HG02588 (cell line): ENCODE measurements at regions not wholly inside any gene's neighbourhood (a gene's known extent, or its start where the extent isn't known, plus 50 kb on each side); places are given as distances from the start of the nearest gene placed in this dataset.

Experiments used
- ATAC-seq: cut with Tn5 transposase; IDR thresholded peaks from one replicate; pipeline ENCODE4 v1.9.1; 2021; ENCODE audit warnings: mild to moderate bottlenecking, moderate library complexity; ENCODE audit not compliant: unreplicated experiment

DNA sequence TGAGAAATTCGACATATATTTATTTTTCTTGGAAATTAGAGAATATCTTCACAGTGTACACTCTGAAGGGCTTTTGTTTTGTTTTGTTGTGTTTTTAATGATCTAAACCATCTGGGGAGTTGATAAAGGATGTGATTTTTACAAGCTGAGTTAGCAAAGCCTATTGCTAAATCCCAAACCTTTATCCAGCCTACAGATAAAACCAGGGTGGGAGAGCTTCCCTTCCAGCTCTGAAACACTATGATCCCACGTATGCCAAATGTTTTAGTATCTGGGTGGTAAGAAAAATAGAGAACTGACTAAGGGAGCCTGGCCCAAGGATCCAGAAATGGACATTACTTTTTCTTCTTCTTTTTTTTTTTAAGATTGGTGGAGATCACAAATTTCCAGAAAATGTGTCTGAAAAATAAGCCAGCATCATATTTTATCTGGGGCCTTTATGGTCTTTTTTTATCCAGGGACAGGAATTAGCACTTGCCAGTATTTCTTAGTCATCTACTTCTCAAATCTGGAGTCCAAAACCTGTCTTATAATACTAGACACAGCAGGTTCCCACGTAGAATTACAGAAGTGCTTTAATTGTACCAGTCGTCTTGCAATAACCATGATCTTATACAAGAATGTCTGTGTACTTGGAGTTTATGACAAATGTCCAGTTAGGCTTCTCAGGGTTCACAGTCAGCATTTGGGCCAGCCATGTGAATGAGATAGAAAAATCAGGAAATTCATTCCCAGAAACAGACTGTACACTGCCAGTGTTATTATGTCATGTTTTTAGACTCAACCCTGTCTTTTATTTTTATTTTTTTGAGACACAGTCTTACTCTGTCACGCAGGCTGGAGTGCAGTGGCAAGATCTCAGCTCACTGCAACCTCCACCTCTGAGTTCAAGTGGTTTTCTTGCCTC, 290.8 kb upstream of the MPDZ start:
- no peak for ATAC-seq

DNA sequence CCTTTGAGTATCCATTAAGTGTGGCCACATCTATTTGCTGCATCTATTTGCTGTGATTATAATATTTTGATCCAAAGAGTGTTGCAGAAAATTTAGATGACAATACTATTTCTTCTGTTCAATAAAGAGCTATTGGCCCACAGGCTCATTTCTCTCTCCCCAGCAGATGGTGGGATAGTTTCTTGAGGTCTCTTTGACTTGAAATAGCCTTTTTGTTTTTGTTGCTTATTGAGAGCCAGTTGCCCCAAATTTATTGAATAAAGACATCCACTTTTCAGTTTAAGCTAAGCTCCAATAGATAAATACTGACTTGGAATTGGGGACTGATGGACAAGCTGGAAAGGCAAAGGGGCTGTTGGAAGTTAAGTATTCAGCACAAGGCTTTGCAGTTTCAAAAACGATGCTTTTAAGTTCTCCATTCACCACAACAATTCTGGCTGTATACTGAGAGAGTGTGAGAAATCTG, 290.1 kb upstream of the MPDZ start:
- no peak for ATAC-seq

DNA sequence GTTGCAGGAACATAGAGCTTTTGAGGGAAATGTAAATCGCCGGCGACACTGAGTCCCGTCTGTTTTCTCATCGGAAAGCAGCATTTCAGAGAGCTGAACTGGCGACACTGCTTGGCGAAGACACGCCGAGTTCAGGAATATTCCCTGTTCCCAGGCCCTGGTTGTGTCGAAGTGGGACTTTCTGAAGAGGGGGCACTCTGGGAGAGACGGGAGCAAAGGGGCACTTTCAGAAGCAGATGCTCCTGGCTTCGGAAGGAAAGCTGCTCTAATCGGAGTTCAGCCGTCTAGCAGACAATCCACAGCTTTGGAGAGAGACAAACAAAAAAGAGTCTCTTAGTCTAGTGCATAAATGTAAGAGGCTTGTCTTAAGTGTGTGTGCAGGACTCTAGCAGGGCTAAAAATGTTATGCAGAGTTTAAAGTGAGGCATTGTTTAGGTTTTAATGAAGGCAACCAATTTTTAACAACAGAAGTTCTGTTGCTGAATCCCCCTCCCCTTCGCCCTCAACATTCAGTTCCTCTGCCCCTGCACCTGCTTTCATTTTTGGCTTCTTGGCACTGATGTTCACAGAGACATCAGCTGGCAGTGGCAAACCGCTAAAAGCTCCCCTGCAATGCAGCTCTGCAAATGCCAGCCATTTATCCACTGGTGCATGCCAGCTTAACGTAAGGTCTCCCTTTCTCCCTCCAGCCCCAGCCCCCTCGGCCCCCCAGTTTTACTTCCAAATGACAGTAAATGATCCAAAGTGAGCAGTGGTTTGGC, 289.5 kb upstream of the MPDZ start:
- ATAC-seq: no peak

DNA sequence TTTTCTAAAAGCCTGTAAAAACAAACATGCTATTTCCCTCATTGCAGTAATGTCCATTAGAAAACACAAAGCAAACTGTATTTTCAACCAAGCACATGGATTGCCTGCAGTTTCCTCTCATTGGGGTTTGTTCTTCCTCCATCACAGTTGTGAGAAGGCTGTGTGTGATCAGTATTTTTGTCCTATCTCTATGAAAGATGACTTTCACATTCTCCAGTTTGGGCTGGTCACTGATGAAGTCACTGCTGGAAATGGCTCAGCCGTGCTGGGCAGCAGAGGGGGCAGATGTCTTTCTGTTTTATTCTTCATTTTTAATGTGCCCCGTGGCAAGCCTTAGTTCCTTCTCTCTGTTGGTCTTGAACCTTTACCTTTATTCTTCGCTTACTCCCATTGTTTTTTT, 288.9 kb upstream of the MPDZ start:
- no peak for ATAC-seq

DNA sequence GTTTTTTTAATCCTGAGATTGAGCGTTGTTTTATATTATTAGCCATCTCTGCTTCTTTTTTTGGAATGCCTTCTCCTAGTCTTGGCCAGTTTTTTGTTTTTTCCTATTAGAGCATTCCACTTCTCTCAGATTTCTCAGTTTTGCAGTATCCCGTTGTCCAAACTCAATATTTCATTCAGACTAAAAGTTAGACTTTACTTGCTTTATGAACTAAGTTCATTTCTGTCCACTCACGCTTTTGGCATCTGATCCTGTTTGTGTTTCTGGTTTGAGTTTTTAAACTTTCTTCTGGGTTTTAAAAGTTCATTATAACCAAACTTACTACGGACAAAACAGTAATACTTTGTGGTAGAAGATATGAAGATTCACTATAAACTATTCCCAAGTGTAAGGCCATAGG, 288.3 kb upstream of the MPDZ start:
- ATAC-seq: no peak

DNA sequence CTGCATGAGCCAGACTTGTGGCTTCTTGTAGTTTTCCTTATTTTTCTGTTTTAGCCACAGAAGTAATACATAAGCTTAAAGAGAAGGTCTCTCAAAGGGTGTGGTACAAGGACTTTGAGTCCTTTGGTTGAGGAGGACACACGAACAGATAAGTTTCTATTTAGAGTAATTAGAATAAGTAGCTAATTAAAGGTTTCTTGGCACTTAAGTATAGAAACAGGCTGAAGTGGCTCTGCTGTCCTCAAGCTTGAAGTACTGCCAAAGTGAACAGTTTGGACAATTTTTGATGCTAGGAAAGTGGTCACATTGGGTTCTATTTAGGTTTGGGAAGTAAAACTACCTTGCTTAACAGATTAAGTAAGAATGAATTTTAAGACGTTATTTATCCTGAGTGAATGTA, 278.3 kb upstream of the MPDZ start:
- ATAC-seq: no peak

DNA sequence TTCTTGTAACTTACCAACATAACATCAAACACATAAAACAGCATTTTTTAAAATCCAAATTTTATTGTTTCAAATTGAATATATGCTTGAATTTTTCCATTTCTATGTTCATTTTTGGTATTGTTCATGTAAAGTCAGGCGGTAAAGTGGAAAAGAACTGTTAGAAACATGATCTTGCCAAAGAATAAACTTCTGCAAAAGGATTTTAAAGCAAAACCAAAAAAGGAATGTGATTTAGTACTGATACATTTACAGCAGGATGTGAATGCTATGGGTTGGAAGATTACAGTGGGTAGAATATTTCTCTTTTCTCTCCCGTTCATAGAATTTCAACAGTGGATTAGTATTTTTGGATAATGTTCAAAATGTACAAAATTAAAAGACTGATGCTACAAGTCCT, 277.2 kb upstream of the MPDZ start:
- ATAC-seq: no peak

DNA sequence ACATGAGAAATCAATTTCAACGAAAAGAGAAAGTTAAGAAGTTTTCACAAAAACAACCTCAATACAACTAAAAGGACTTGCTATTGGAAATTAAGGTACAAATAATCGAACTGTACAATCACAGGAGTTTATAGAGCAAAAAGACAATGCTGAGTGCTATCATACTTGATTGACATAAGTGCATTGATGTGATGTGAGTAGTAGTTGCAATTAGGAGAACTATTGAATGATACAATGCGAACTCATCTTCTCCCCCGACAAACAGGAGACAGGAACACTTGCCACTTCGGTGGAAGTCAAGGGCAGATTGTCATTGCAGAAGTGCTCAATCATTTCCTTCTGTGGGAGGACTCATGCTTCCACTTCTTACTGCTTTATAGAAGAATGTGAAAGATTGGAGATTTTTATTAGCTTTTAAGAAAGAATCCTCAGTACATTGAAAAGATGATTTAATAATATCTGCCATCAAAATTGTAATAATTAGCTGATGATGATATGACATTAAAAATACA, 276.6 kb upstream of the MPDZ start:
- ATAC-seq: no peak

DNA sequence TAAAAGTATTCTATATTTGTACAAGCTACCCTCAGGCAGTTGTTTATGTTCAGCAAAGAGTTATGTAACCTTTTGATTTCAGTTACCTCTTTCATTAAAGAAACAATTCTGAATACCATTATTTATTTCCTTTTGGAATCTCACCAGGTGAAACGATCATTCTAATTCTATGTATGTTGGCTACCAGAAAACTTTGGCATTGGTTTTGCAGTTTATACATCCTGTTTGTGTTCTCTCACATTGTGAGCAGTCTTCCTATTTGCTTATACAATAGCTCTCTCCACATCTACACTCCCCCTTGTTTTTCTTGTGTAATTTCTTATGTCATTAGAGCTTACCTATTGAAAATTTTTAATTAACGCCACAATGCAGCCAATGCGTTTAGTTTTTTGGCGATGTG, 276.0 kb upstream of the MPDZ start:
- ATAC-seq: no peak

DNA sequence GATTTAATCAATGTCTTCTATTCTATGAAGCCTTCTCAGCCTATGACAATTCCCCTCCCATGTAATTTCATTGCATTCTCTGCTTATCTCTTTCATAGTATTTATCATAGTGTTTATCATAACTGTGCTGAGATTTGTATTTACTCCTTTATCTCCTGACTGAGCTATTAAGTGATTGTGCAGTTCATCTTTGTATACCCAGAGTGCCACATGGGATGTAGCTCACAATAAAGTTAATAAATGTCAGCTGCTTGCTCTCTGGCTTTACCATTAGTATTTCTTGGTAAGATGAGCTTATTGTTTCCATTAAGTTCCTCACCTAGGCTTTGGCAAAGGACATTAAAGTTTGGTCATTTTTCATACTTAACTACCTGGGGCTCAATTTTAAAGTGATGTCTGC, 275.1 kb upstream of the MPDZ start:
- ATAC-seq: no peak

DNA sequence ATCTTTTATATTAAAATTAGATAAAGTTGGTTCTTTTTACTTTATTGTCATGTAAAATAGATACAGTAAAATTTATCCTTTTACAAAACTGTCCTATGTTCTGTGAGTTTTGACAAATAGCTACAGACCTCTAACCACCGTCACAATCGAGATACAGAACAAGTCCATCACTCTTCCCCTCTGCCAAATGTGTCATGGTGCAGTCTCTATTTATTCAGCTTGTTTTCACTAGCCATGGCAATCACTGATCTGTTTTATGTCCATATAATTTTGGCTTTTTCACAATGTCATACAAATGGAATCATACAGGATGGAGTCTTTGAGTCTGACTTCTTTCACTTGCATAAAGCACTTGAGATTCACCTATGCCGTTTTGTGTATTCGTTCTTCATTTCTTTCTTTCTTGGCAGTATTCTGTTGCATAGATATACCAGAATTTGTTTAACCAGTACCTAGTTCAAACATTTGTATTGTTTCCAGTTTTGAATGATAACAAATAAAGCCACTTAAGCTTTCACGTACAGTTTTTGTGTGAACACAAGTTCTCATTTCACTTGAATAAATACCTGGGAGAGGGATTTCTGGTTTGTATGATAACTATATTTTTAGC, 273.2 kb upstream of the MPDZ start:
- no peak for ATAC-seq

DNA sequence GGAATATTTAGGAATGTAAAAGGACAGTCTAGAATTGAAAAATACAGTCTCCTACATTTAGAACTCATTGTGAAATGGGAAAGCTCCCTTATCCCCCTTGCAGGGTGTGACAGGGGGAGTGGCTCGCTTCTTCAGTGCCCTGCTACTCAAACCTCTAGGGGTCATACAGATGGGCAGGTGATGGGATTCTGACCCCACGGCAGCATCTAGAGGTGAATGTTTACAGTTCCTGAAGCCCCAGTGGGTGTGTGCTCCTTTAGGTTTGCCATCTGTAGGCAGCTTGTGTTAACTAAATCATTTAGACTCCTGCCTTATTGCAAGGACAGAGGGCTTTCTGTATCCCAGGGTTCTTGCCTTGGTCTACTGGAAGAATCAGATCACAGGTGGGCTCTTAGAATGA, 271.0 kb upstream of the MPDZ start:
- ATAC-seq: no peak

DNA sequence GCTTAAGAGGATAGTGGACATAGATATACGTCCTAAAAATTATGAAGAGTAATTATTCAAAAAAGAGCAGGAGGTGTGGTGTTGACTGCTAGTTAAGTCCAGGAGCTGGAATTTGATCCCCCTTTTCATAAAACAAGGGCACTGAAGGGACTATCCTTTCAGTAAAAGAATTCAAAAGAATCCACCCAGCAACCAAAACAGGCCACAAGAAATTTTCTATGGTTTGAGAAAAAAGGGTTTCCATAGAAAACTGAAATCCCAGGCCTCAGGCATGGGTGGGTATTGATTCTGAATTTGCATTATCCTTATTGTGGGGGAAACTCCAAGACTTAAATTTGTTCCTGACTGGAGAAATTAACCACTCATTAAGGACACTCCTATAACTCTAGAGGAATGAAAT, 269.0 kb upstream of the MPDZ start:
- no peak for ATAC-seq

DNA sequence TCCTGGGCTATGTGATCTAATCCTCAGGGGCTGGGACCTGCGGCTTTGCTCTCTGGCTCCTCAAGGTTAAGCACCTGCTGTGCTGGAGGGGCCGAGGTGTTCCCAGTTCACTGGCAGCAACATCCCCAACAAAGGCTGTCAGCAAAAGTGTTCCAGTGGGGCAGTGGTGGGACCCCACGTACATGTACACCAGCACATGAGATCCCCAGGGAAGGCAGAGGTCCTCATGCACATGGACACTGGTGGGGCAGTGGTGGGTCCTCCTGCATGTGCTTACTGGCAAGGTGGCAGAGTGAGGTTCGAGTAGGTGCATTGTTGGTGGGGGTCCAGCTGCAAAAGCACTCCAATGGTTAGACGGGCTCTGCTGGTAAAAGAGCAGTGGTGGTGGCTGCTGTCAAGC, 255.6 kb upstream of the MPDZ start:
- no peak for ATAC-seq

DNA sequence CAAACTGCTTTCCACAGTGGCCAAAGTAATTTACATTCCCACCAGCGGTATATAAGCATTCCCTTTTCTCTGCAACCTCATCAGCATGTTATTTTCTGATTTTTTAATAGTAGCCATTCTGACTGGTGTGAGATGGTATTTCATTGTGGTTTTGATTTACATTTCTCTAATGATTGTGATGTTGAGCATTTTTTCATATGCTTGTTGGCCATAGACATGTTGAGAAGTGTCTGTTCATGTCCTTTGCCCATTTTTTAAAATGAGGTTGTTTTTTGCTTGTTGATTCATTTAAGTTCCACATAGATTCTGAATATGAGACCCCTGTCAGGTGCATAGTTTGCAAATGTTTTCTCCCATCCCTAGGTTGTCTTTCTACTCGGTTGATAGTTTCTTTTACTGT, 254.5 kb upstream of the MPDZ start:
- ATAC-seq: no peak

DNA sequence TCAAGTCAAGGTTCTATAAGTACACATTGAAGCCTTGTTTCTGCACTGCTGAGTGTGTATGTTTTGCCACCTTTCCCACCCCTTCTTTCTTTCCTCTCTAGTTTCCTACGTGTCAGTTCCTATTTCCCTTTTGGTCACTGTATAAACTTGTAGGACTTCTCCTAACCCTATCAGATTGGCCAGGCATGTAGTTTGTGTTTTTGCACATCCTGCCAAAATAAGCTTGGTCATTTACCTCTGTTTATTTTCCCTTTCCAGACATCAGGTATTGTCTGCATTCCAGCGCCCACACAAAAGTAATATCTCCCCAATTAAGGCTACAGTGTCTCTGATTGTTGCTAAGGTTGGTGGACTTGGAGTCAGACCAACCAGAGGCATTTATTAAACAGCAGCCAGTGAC, 252.9 kb upstream of the MPDZ start:
- ATAC-seq: no peak

DNA sequence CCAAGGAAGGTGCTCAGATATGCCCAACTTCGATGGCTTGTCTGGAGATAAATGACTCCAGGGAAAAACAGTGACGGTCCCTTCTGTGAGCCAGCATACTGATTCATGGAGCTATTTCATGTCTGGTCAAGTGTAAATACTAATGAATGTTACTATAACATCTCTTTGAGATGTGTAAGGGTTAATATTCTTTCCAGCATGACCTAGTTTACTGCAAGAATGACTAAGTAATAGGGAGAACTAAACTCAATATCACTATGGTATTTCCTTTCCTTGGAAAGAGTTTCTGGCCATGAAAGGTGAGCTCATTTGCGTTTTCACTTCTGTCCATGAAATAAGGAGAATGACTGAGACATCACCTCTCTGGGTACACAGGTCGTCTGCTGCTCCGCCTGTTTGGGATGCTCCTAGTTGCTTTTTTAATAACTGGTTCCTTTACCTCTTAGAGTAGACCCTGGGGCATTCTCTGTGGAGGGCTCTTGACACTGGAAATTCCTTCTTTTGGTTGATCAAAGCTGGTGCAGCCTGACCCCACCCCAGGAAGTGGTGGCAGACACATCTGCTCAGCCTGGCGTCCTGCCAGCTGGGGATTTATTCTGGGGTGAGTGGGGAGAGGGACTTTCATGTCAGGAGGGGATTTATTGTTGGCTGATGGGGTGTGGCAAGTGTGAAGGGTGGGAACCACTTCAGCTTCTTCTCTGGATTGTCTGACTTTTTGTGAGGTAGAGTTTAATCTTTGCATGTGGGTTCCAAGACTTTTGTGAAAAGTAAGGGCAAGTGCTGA, 250.0 kb upstream of the MPDZ start:
- ATAC-seq: no peak

DNA sequence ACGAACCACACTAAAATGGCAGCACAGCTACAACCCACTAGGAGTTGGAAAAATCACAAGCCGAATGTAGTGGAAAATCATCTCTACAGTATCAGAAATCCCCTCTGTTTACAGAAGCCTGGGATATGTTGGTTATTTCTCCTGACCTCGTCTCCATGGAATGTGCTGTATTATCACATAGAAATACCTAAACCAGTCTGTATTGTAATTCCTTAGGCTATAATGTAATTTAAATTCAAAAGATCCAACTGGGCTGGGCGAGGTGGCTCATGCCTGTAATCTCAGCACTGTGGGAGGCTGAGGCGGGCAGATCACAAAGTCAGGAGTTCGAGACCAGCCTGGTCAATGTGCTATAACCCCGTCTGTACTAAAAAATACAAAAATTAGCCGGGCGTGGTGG, 244.8 kb upstream of the MPDZ start:
- no peak for ATAC-seq

DNA sequence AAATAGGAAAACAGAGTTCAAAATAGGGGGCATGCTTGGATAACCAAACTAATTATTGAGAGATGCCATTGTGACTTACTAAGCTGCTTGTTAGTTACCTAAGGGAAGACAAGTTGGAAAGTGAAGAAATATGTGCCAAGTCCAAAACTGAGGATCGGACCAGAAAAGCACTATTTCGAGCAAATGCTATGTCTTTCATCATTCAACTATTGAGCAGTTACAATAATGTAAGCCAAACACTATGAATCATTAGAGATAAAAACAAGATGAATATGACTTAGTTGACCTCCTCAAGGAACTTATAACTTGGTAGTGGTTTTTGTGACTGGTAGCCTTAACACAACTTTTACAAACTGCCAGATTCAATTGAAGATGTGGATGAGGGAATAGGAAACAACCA, 240.6 kb upstream of the MPDZ start:
- ATAC-seq: no peak

DNA sequence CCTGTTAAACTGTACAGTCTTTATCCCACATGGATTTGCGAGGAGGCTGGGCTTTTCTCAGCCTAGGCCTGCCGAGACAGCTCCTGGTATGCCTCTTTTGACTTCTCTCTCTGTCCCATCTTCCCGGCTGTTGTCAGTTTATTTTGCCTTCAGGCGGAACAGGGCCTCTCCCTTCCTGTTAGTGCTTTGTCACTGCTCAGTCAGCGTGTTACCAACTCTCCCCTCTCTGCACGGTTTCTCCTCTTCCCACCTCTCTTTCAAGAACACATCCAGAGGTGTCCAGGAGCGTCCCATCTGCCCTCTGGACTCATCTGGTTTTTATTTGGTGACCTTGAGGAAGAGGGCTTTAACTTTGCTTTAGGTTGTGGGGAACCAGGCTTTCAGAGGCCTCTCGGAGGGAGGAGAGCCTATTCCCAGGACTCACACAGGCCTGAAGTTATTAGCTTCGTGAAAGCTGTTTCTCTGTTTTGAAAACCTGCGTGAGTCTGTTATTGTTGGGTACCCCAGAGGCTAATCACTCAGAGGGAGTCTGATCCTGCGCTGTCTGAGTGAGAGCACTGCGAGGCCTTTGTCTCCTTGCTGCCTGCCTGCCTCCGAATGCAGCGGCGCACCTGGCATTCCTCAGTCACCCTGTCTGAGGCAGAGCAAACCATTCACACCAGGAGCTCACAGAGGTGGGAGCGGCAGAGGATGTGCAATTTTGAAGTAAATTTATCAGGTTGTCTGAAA, 234.4 kb upstream of the MPDZ start:
- ATAC-seq: no peak
